ENCODE measurements at regions not wholly inside any gene's neighbourhood (a gene's known extent, or its start where the extent isn't known, plus 50 kb on each side); places are given as distances from the start of the nearest gene placed in this dataset.

GRCh38 chr4:31580843-31581242 lies 860.7 kb downstream of the PCDH7 start:
- Histone ChIP-seq H3K9me3 (ENCODE audit: control insufficient read depth, insufficient read depth, low read length) (no peaks in the 10 kb centered on the region), H3K4me3 (ENCODE audit: low read length) (no peak overlapping the region), H3K4me1 (ENCODE audit: control insufficient read depth, insufficient read depth, low read length) (no peaks in the 10 kb centered on the region), H3K27ac (ENCODE audit: low read length) (no peak overlapping the region), H3K27me3 (ENCODE audit: control insufficient read depth, insufficient read depth, low read length) (no peaks in the 10 kb centered on the region), H3K36me3 (ENCODE audit: control insufficient read depth, insufficient read depth, low read length) (no peaks in the 10 kb centered on the region)
- Mint-ChIP-seq H3K9me3 (peaks cover 2 to 6% of the 10 kb centered on the region in 2 donors), H3K4me1 (no peaks in the 10 kb centered on the region), H3K27ac (no peak overlapping the region), H3K27me3 (ENCODE audit: low read depth in 2 of 2) (no peaks in the 10 kb centered on the region), H3K4me3 (no peak overlapping the region), H3K36me3 (no peaks in the 10 kb centered on the region)
- intact Hi-C loops (cut with micrococcal nuclease) = no loop called here
- TF ChIP-seq CTCF (IDR thresholded peaks at IDR 0.05) = no peak
- ATAC-seq (no peak), DNase-seq (no peak)
- 100% methylated on average over 1 of the region's 1 CpG for WGBS (ENCODE audit: insufficient coverage)

- intact Hi-C loops (cut with micrococcal nuclease) = no loop called here
- no peak overlapping the region for H3K4me3 Mint-ChIP-seq
- no peaks in the 10 kb centered on the region for H3K27me3 ChIP-seq (ENCODE audit: control insufficient read depth, insufficient read depth, low read length)
- no peak for ATAC-seq
- H3K27me3 Mint-ChIP-seq (ENCODE audit: low read depth in 2 of 2) = no peaks in the 10 kb centered on the region
- H3K27ac Mint-ChIP-seq = no peak overlapping the region
- no peaks in the 10 kb centered on the region for H3K4me1 Mint-ChIP-seq
- no peak overlapping the region for H3K4me3 ChIP-seq (ENCODE audit: low read length)
- H3K36me3 ChIP-seq (ENCODE audit: control insufficient read depth, insufficient read depth, low read length) = no peaks in the 10 kb centered on the region
- no peak for DNase-seq
- no peak for TF ChIP-seq CTCF (IDR thresholded peaks at IDR 0.05)
- no peaks in the 10 kb centered on the region for H3K9me3 ChIP-seq (ENCODE audit: control insufficient read depth, insufficient read depth, low read length)
- WGBS (ENCODE audit: insufficient coverage) = no CpG with 5 or more reads among the region's 2 CpGs
- no peaks in the 10 kb centered on the region for H3K36me3 Mint-ChIP-seq
- no peaks in the 10 kb centered on the region for H3K4me1 ChIP-seq (ENCODE audit: control insufficient read depth, insufficient read depth, low read length)
- H3K9me3 Mint-ChIP-seq = peaks cover 9 to 12% of the 10 kb centered on the region in 2 donors
- no peak overlapping the region for H3K27ac ChIP-seq (ENCODE audit: low read length)
Observed at GRCh38 chr4:31585503-31585902, 865.3 kb downstream of the PCDH7 start.

- no peak for TF ChIP-seq CTCF (IDR thresholded peaks at IDR 0.05)
- H3K27me3 ChIP-seq (ENCODE audit: control insufficient read depth, insufficient read depth, low read length) = no peaks in the 10 kb centered on the region
- intact Hi-C loops (cut with micrococcal nuclease) = no loop called here
- H3K36me3 ChIP-seq (ENCODE audit: control insufficient read depth, insufficient read depth, low read length) = no peaks in the 10 kb centered on the region
- peaks cover 8 to 20% of the 10 kb centered on the region in 2 donors for H3K9me3 Mint-ChIP-seq
- peaks cover 2% of the 10 kb centered on the region for H3K9me3 ChIP-seq (ENCODE audit: control insufficient read depth, insufficient read depth, low read length)
- H3K27ac Mint-ChIP-seq = no peak overlapping the region
- ATAC-seq (no peak), DNase-seq (no peak)
- no peaks in the 10 kb centered on the region for H3K4me1 Mint-ChIP-seq
- no peak overlapping the region for H3K27ac ChIP-seq (ENCODE audit: low read length)
- no peaks in the 10 kb centered on the region for H3K4me1 ChIP-seq (ENCODE audit: control insufficient read depth, insufficient read depth, low read length)
- H3K4me3 ChIP-seq (ENCODE audit: low read length) = no peak overlapping the region
- 16% methylated on average over 2 of the region's 2 CpGs for WGBS (ENCODE audit: insufficient coverage)
- no peaks in the 10 kb centered on the region for H3K27me3 Mint-ChIP-seq (ENCODE audit: low read depth in 2 of 2)
- no peak overlapping the region for H3K4me3 Mint-ChIP-seq
- H3K36me3 Mint-ChIP-seq = no peaks in the 10 kb centered on the region
Observed at GRCh38 chr4:31592293-31592692, 872.1 kb downstream of the PCDH7 start.

- H3K27me3 Mint-ChIP-seq (ENCODE audit: low read depth in 2 of 2) = no peaks in the 10 kb centered on the region
- Histone ChIP-seq H3K4me3 (ENCODE audit: low read length) (no peak overlapping the region), H3K36me3 (ENCODE audit: control insufficient read depth, insufficient read depth, low read length) (no peaks in the 10 kb centered on the region), H3K27ac (ENCODE audit: low read length) (no peak overlapping the region), H3K4me1 (ENCODE audit: control insufficient read depth, insufficient read depth, low read length) (no peaks in the 10 kb centered on the region), H3K27me3 (ENCODE audit: control insufficient read depth, insufficient read depth, low read length) (no peaks in the 10 kb centered on the region), H3K9me3 (ENCODE audit: control insufficient read depth, insufficient read depth, low read length) (peaks cover 2% of the 10 kb centered on the region)
- H3K36me3 Mint-ChIP-seq = no peaks in the 10 kb centered on the region
- no peak overlapping the region for H3K4me3 Mint-ChIP-seq
- H3K4me1 Mint-ChIP-seq = no peaks in the 10 kb centered on the region
- peaks cover 11 to 20% of the 10 kb centered on the region in 2 donors for H3K9me3 Mint-ChIP-seq
- intact Hi-C loops (cut with micrococcal nuclease) = no loop called here
- ATAC-seq (no peak), DNase-seq (no peak)
- no peak overlapping the region for H3K27ac Mint-ChIP-seq
- no peak for TF ChIP-seq CTCF (IDR thresholded peaks at IDR 0.05)
- WGBS (ENCODE audit: insufficient coverage) = 91% methylated on average over 2 of the region's 2 CpGs
Observed at GRCh38 chr4:31595496-31595895, 875.3 kb downstream of the PCDH7 start.

Measured in natural killer cell (primary cell).